ENCODE measurements at regions not wholly inside any gene's neighbourhood (a gene's known extent, or its start where the extent isn't known, plus 50 kb on each side); places are given as distances from the start of the nearest gene placed in this dataset.
A peak's percentile ranks its signal among the peaks of the same experiment; 100 is the strongest.

DNA sequence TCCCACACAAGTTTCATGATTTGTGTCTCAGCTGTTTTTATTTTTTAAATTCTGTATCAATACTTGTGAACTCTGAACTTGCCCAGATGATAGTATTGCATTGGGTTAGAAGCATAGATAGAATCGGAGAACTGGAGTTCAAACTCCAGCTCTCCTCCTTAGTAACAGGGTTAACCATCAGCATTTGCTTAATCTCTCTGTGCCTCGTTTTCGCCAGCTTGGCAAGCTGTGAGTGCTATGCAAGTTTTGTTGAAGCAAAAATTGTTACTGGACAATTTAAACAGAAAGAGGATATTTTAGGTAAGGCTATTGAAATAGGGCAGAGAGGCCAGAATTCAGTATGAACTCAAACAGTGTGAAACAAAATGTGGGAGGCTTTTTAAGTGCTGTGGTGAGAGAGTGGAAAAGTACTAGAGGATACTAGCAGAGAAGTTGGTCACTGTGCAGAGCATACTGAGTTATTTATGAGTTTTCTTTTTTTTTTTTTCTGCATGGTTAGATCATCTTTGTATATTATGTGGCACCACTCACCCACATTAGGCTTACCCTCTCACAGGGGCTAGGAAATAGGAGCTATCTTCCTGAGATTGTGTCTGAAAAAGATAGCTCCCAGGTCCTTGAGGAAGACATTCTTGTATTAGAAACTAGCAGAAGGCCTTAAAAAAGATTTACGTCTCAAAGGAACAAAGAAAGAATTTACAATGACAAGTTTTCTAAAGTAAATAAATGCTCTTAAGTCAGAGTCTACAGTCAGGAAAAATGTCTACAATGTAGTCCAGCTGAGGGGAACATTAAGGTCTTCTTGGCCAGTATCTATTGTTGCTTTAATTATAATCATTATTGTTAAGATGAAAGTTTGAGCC is 1126.6 kb downstream of the FAT4 start:
- H3K9me3 ChIP-seq (ENCODE audit: insufficient read depth, low read depth, low read length), result no peaks in the 10 kb centered on the region
- no peak overlapping the region for H3K4me3 Mint-ChIP-seq (ENCODE audit: unreplicated experiment)
- no peak overlapping the region for H3K9ac ChIP-seq (ENCODE audit: low read length)
- DNase-seq (ENCODE audit: low read depth), result no peak
- H3K9me3 Mint-ChIP-seq (ENCODE audit: unreplicated experiment), result no peaks in the 10 kb centered on the region
- H3K36me3 ChIP-seq (ENCODE audit: insufficient read depth, low read length), result no peaks in the 10 kb centered on the region
- no peaks in the 10 kb centered on the region for H3K4me1 ChIP-seq (ENCODE audit: insufficient read depth, low read length)
- peaks cover 13% of the 10 kb centered on the region for H3K4me1 Mint-ChIP-seq (ENCODE audit: low read depth, unreplicated experiment)
- H3K27ac ChIP-seq (ENCODE audit: low read depth, low read length), result no peak overlapping the region
- H3K27me3 ChIP-seq (ENCODE audit: insufficient read depth, low read length), result no peaks in the 10 kb centered on the region
- H3K4me3 ChIP-seq (ENCODE audit: insufficient read depth, low read depth, low read length), result no peak overlapping the region
- H2AFZ ChIP-seq (ENCODE audit: low read depth, low read length), result no peak overlapping the region
- TF ChIP-seq, protein P1, sequence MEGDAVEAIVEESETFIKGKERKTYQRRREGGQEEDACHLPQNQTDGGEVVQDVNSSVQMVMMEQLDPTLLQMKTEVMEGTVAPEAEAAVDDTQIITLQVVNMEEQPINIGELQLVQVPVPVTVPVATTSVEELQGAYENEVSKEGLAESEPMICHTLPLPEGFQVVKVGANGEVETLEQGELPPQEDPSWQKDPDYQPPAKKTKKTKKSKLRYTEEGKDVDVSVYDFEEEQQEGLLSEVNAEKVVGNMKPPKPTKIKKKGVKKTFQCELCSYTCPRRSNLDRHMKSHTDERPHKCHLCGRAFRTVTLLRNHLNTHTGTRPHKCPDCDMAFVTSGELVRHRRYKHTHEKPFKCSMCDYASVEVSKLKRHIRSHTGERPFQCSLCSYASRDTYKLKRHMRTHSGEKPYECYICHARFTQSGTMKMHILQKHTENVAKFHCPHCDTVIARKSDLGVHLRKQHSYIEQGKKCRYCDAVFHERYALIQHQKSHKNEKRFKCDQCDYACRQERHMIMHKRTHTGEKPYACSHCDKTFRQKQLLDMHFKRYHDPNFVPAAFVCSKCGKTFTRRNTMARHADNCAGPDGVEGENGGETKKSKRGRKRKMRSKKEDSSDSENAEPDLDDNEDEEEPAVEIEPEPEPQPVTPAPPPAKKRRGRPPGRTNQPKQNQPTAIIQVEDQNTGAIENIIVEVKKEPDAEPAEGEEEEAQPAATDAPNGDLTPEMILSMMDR (IDR thresholded peaks at IDR 0.05; ENCODE audit: insufficient read depth, low read depth, low read length), result no peak
- no peak for TF ChIP-seq EZH2 (IDR thresholded peaks at IDR 0.05; ENCODE audit: insufficient read depth, low read length)
- no peak for FAIRE-seq
- H3K79me2 ChIP-seq (ENCODE audit: insufficient read depth, low read length), result no peaks in the 10 kb centered on the region
- H3K27me3 Mint-ChIP-seq (ENCODE audit: low read depth, unreplicated experiment), result no peaks in the 10 kb centered on the region
- no peaks in the 10 kb centered on the region for H3K36me3 Mint-ChIP-seq (ENCODE audit: low read depth, unreplicated experiment)
- H3K4me2 ChIP-seq (ENCODE audit: low read length), result no peak overlapping the region
- H4K20me1 ChIP-seq (ENCODE audit: insufficient read depth, low read length), result no peaks in the 10 kb centered on the region
- peak overlapping the region; percentile 3 for H3K27ac Mint-ChIP-seq (ENCODE audit: unreplicated experiment)

DNA sequence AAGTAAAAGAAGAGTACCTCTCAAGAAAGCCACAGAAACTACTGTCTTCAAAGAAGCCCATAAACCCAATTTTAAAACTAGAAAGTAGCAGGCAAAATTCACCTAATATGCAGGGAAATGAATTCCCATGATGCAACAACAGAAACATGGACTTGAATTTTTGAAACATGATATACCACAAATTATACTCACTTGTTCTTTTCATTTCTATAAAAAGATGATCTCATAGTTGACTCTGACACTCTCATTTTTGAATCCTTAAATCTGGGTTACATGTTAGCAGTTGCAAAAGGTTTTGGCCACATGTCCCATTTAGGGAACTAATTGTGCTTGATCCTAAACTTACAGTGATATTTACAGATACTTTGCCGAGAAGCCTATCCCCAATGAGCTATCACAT is 1130.8 kb downstream of the FAT4 start:
- H3K9me3 Mint-ChIP-seq (ENCODE audit: unreplicated experiment), result no peaks in the 10 kb centered on the region
- Histone ChIP-seq H3K4me2 (ENCODE audit: low read length) (no peak overlapping the region), H3K27me3 (ENCODE audit: insufficient read depth, low read length) (no peaks in the 10 kb centered on the region), H2AFZ (ENCODE audit: low read depth, low read length) (no peak overlapping the region), H3K9me3 (ENCODE audit: insufficient read depth, low read depth, low read length) (no peaks in the 10 kb centered on the region), H3K9ac (ENCODE audit: low read length) (no peak overlapping the region), H3K79me2 (ENCODE audit: insufficient read depth, low read length) (no peaks in the 10 kb centered on the region), H3K36me3 (ENCODE audit: insufficient read depth, low read length) (no peaks in the 10 kb centered on the region), H3K27ac (ENCODE audit: low read depth, low read length) (no peak overlapping the region), H3K4me1 (ENCODE audit: insufficient read depth, low read length) (no peaks in the 10 kb centered on the region), H4K20me1 (ENCODE audit: insufficient read depth, low read length) (no peaks in the 10 kb centered on the region), H3K4me3 (ENCODE audit: insufficient read depth, low read depth, low read length) (no peak overlapping the region)
- H3K27me3 Mint-ChIP-seq (ENCODE audit: low read depth, unreplicated experiment), result no peaks in the 10 kb centered on the region
- H3K36me3 Mint-ChIP-seq (ENCODE audit: low read depth, unreplicated experiment), result no peaks in the 10 kb centered on the region
- no peak overlapping the region for H3K27ac Mint-ChIP-seq (ENCODE audit: unreplicated experiment)
- TF ChIP-seq EZH2 (IDR thresholded peaks at IDR 0.05; ENCODE audit: insufficient read depth, low read length), result no peak
- TF ChIP-seq, protein P1 (IDR thresholded peaks at IDR 0.05; ENCODE audit: insufficient read depth, low read depth, low read length), result no peak
- no peak overlapping the region for H3K4me3 Mint-ChIP-seq (ENCODE audit: unreplicated experiment)
- H3K4me1 Mint-ChIP-seq (ENCODE audit: low read depth, unreplicated experiment), result peaks cover 8% of the 10 kb centered on the region
- FAIRE-seq (no peak), DNase-seq (ENCODE audit: low read depth) (no peak)

DNA sequence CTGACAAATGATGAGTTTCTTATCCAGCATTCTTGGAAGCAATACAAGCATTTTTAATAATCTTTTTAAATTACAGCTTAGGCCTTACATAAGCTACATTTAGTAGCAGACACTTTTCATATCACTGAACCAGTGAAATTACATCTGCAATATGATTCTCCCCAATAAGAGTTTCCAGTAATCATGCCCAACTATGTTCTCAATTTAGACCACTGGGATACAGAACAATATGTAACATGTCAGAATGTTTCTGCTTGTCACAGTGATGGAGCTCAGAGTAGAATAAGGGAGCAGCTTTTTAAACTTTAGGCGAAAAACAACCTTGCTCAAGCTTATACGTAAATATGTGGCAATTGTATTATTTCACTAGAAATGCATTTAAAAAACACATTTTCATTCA is 1132.2 kb downstream of the FAT4 start:
- peak; percentile 29 for FAIRE-seq

More for the DNA sequence above, 1132.2 kb downstream of the FAT4 start:
- Mint-ChIP-seq H3K4me1 (ENCODE audit: low read depth, unreplicated experiment) (peaks cover 3% of the 10 kb centered on the region), H3K36me3 (ENCODE audit: low read depth, unreplicated experiment) (no peaks in the 10 kb centered on the region), H3K4me3 (ENCODE audit: unreplicated experiment) (no peak overlapping the region), H3K27me3 (ENCODE audit: low read depth, unreplicated experiment) (no peaks in the 10 kb centered on the region), H3K27ac (ENCODE audit: unreplicated experiment) (no peak overlapping the region), H3K9me3 (ENCODE audit: unreplicated experiment) (no peaks in the 10 kb centered on the region)
- Histone ChIP-seq H3K79me2 (ENCODE audit: insufficient read depth, low read length) (no peaks in the 10 kb centered on the region), H3K36me3 (ENCODE audit: insufficient read depth, low read length) (no peaks in the 10 kb centered on the region), H3K4me3 (ENCODE audit: insufficient read depth, low read depth, low read length) (no peak overlapping the region), H3K27me3 (ENCODE audit: insufficient read depth, low read length) (no peaks in the 10 kb centered on the region), H3K4me1 (ENCODE audit: insufficient read depth, low read length) (no peaks in the 10 kb centered on the region), H3K9ac (ENCODE audit: low read length) (no peak overlapping the region), H3K4me2 (ENCODE audit: low read length) (no peak overlapping the region), H2AFZ (ENCODE audit: low read depth, low read length) (no peak overlapping the region), H4K20me1 (ENCODE audit: insufficient read depth, low read length) (no peaks in the 10 kb centered on the region), H3K9me3 (ENCODE audit: insufficient read depth, low read depth, low read length) (no peaks in the 10 kb centered on the region), H3K27ac (ENCODE audit: low read depth, low read length) (no peak overlapping the region)
- DNase-seq (ENCODE audit: low read depth), result no peak
- no peak for TF ChIP-seq EZH2 (IDR thresholded peaks at IDR 0.05; ENCODE audit: insufficient read depth, low read length)
- TF ChIP-seq, protein P1 (IDR thresholded peaks at IDR 0.05; ENCODE audit: insufficient read depth, low read depth, low read length), result no peak
